Mesodermal cell (in vitro differentiated cells): ENCODE measurements at regions not wholly inside any gene's neighbourhood (a gene's known extent, or its start where the extent isn't known, plus 50 kb on each side); places are given as distances from the start of the nearest gene placed in this dataset.

Experiments
- H3K27ac ChIP-seq: 2 replicates; pipeline ENCODE4 v1.7.0; 2013; ENCODE audit warnings: mild to moderate bottlenecking, low read depth, low read length, moderate library complexity; ENCODE audit not compliant: severe bottlenecking
- H3K36me3 ChIP-seq: 2 replicates; pipeline ENCODE4 v1.7.1; 2013; ENCODE audit warnings: mild to moderate bottlenecking, low read length, moderate library complexity; ENCODE audit not compliant: control insufficient read depth, insufficient read depth
- H3K4me1 ChIP-seq: one replicate; pipeline ENCODE4 v1.7.1; 2013; ENCODE audit warnings: mild to moderate bottlenecking, low read length; ENCODE audit not compliant: insufficient read depth, control insufficient read depth, poor library complexity, severe bottlenecking
- H3K4me3 ChIP-seq: 2 replicates; pipeline ENCODE4 v1.7.0; 2013; ENCODE audit warnings: low read length, control low read depth, mild to moderate bottlenecking; ENCODE audit not compliant: insufficient read depth, poor library complexity, severe bottlenecking; ENCODE audit errors: extremely low read depth
- H3K9me3 ChIP-seq: 2 replicates; pipeline ENCODE4 v1.7.1; 2013; ENCODE audit warnings: mild to moderate bottlenecking, low read length, moderate library complexity; ENCODE audit not compliant: control insufficient read depth
- WGBS, 2 experiments: methylation state at CpG; one replicate each; pipeline ENCODE4 v1.1.5; 2013; ENCODE audit warnings: missing lambda C conversion rate in 2 of 2; ENCODE audit not compliant: insufficient coverage in 2 of 2; 5-methylcytosine and 5-hydroxymethylcytosine counted together

DNA sequence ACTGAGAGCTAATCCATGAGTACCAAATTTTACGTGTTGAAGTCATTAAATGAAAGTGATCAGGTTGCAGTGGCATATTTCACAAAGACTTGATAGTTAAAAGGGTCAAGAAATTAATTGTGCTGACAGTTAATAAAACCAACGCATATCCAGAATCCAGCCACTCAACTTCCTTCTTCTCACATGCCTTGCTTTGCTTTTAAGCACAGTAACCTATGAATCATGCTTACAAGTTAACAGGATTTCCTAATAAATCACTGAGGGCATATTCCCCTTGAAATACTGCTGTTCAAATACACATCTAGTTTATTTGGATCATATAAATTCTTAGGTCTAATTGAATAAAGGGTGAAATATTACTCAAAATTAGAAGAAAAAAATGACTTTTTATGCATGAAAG lies 801.5 kb upstream of the EPHA6 start:
- H3K36me3 ChIP-seq: no peaks in the 10 kb centered on the region
- no CpG with 5 or more reads among the region's 2 CpGs for WGBS, 2 experiments
- no peaks in the 10 kb centered on the region for H3K4me1 ChIP-seq
- no peak overlapping the region for H3K27ac ChIP-seq
- no peak overlapping the region for H3K4me3 ChIP-seq
- H3K9me3 ChIP-seq: no peaks in the 10 kb centered on the region

DNA sequence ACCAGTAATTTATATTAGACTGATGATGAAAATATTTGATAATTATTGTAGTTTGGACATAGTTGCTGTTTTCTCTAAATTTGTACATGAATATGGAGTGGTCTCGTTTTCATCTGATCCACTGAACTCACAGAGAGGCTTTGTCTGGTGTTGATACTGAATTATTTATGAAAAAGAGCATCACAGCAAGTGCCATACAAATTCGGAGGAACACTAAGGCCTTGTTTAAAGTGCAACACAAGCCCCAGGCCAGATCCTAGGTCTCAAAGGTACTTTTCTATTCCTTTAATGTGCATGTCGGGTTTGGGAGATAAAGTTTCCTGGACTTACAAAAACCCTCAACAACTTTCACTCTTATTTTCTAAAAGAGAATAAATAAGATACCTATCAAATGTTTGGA lies 796.8 kb upstream of the EPHA6 start:
- Histone ChIP-seq H3K9me3 (no peaks in the 10 kb centered on the region), H3K4me3 (no peak overlapping the region), H3K36me3 (no peaks in the 10 kb centered on the region), H3K4me1 (no peaks in the 10 kb centered on the region), H3K27ac (no peak overlapping the region)
- 71 to 88% methylated on average over 1 to 2 of the region's 3 CpGs for WGBS, 2 experiments

DNA sequence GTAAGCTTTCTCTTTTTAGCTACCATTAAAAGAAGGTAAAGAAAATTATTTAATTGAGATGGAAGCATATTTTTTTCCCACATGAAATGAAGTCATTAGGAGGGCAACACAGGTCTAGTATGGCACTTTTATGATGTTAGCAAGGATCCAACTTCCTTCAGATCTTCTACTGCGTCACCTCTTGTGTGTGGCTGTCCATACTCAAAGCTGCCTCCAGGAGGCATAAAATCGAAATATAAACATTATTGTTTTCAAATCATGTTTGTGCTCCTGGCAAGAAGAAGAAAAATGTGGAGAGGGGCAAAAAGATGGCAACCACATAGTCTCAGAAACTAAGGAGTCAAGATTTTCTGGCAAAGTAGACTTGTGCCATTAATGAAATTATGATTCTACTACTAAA lies 791.7 kb upstream of the EPHA6 start:
- 86% methylated on average over 1 of the region's 2 CpGs; no CpG with 5 or more reads in 1 of the 2 experiments for WGBS, 2 experiments
- Histone ChIP-seq H3K4me3 (no peak overlapping the region), H3K4me1 (no peaks in the 10 kb centered on the region), H3K36me3 (no peaks in the 10 kb centered on the region), H3K27ac (no peak overlapping the region), H3K9me3 (no peaks in the 10 kb centered on the region)

DNA sequence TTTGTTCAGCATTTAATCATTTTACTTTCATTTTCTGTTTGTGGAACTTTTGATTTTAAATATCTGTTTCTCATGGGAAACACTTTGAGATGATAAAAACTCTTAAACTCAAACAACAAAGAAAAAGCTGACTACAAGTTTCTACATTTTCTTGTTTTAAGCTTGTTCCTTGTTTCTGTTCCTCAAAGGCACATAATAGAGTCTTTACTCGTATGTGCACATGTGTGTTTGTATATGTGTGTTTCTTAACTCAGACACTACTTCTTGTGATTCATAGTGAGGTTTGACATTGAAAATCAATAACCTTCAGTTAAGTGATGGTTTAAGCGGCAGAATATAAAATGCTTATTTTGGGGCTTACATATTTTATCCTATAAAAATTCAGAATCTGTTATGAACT lies 786.7 kb upstream of the EPHA6 start:
- Histone ChIP-seq H3K4me1 (no peaks in the 10 kb centered on the region), H3K27ac (no peak overlapping the region), H3K9me3 (no peaks in the 10 kb centered on the region), H3K4me3 (no peak overlapping the region), H3K36me3 (no peaks in the 10 kb centered on the region)
- no CpG with 5 or more reads among the region's 2 CpGs for WGBS, 2 experiments

DNA sequence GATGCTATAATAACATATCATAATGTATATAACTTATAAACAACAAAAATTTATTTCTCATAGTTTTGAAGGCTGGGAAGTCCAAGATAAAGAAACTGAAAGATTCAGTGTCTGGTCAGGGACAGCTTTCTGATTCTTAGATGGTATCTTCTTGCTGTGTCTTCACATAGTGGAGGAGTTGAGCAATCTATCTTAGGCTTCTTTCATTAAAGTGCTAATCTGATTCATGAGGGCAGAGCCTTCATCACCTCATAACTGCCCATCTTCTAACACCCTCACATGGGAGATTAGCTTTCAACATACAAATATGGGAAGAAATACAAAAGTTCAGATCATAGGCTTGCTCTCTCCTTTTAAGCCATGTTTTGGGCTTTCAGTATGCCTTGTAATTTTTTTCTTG lies 774.8 kb upstream of the EPHA6 start:
- peaks cover under 1% of the 10 kb centered on the region for H3K9me3 ChIP-seq
- no peak overlapping the region for H3K27ac ChIP-seq
- no peaks in the 10 kb centered on the region for H3K36me3 ChIP-seq
- no peak overlapping the region for H3K4me3 ChIP-seq
- H3K4me1 ChIP-seq: no peaks in the 10 kb centered on the region

DNA sequence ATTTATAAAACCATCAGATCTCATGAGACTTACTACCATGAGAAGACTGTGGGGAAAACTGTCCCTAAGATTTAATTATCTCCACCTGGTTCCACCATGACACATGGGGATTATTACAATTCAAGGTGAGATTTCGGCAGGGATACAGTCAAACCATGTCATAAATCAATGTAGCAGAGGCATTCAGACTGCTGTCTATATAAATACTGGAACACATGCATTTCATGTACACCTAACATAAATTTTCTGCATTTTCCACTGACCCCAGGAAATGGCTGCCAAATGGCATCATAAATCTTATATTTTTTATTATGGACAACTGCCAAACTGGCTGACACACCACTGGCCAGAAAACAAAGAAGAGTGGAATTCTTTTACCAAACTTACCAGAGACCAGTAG lies 755.1 kb upstream of the EPHA6 start:
- Histone ChIP-seq H3K4me1 (no peaks in the 10 kb centered on the region), H3K4me3 (no peak overlapping the region), H3K9me3 (no peaks in the 10 kb centered on the region), H3K27ac (no peak overlapping the region), H3K36me3 (no peaks in the 10 kb centered on the region)
- 100% methylated on average over 1 of the region's 1 CpG; no CpG with 5 or more reads in 1 of the 2 experiments for WGBS, 2 experiments

DNA sequence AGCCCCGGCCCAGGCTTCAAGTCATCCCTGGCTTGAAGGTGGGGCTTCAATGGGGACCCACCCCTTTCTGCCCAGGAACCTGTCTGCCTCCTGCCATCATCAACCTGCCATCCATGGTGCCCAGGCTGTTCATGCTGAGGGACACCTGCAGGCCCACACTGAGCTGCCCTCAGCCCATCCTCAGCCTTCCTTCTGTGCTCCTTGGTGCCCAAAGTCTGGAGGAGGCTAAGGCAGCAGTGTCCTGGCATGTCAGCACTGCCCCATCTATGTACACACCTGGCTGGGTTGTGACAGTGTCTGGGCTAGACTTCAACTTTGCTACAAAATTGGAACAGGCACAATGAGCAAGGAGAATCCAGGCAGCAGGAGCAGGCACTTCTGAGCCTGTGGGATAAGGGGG lies 745.3 kb upstream of the EPHA6 start:
- no peak overlapping the region for H3K4me3 ChIP-seq
- H3K4me1 ChIP-seq: no peaks in the 10 kb centered on the region
- no peaks in the 10 kb centered on the region for H3K9me3 ChIP-seq
- H3K36me3 ChIP-seq: no peaks in the 10 kb centered on the region
- no peak overlapping the region for H3K27ac ChIP-seq
- WGBS, 2 experiments: 57 to 71% methylated on average over 1 of the region's 1 CpG

DNA sequence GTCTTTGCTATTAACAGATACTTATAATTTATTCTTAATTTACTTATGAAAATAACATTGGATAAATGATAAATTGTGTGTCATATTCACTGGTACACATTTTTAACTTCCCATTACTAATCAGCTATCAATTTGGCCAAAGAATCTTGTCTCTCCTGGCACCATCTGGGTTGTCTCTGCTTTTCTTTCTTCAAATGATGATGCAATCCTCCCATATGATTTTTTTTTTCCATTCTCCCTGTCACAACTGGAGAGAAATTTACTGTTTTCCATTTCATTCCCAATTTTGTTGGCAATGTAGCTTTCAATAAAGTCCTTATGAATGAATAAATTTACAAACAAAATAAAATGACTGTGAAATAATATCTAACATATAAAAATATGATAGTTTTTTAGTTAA lies 743.7 kb upstream of the EPHA6 start:
- Histone ChIP-seq H3K4me3 (no peak overlapping the region), H3K9me3 (no peaks in the 10 kb centered on the region), H3K4me1 (no peaks in the 10 kb centered on the region), H3K36me3 (no peaks in the 10 kb centered on the region), H3K27ac (no peak overlapping the region)

DNA sequence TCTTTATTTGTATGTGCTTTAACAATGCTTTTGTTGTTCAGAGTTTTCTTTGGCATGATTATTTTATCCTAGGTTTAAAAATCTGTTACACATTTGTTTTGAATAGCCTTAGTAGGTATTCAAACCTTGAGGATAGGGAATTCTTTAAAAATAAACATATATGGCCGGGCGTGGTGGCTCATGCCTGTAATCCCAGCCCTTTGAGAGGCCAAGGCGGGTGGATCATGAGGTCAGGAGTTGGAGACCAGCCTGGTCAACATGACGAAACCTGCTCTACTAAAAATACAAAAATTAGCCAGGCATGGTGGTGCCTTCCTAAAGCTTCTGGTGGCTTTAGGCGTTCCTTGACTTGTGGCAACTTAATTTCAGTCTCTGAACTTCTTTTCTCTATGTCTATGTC lies 743.3 kb upstream of the EPHA6 start:
- no peak overlapping the region for H3K27ac ChIP-seq
- no peaks in the 10 kb centered on the region for H3K9me3 ChIP-seq
- no peak overlapping the region for H3K4me3 ChIP-seq
- H3K4me1 ChIP-seq: no peaks in the 10 kb centered on the region
- H3K36me3 ChIP-seq: no peaks in the 10 kb centered on the region
- 73% methylated on average over 2 of the region's 5 CpGs; no CpG with 5 or more reads in 1 of the 2 experiments for WGBS, 2 experiments

DNA sequence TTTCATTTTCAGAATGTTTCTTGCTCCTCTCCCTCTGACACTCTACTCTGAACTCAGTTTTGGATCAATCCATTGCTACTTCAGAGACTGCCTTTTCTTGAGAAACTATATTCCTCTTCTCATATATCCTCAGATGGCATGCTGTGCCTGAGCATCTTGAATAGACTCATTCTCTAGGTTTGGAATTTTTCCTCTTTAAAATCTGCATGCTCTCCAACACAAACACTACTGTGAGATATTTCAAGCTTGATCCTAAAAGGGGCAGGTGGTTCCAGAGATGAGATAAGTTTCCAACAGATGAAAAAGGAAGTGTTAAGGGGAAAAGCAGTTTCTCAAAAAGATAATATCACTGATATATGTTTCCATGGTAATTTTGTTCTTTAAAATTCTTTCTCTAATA lies 742.2 kb upstream of the EPHA6 start:
- Histone ChIP-seq H3K27ac (no peak overlapping the region), H3K4me1 (no peaks in the 10 kb centered on the region), H3K4me3 (no peak overlapping the region), H3K36me3 (no peaks in the 10 kb centered on the region), H3K9me3 (no peaks in the 10 kb centered on the region)

DNA sequence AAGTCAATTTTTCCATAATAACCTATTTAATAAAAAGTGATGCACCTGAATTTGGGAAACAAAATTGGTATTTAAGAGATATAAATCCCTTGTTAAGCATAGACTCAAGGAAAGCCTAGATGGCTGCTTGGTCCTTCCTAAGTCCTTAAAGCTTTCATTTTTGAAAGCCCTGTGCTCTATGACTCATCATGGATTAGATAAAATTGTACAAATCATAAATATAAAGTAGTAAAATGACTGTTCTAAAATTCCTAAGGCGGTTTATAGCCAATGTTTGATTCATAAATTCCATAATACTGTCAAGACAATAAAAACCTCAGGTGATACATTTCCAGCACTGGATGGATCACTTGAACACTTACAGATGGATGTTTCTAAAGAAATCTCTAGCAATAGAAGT lies 730.8 kb upstream of the EPHA6 start:
- Histone ChIP-seq H3K9me3 (no peaks in the 10 kb centered on the region), H3K4me3 (no peak overlapping the region), H3K27ac (no peak overlapping the region), H3K36me3 (no peaks in the 10 kb centered on the region), H3K4me1 (no peaks in the 10 kb centered on the region)
- WGBS, 2 experiments: no CpG with 5 or more reads among the region's 1 CpG

DNA sequence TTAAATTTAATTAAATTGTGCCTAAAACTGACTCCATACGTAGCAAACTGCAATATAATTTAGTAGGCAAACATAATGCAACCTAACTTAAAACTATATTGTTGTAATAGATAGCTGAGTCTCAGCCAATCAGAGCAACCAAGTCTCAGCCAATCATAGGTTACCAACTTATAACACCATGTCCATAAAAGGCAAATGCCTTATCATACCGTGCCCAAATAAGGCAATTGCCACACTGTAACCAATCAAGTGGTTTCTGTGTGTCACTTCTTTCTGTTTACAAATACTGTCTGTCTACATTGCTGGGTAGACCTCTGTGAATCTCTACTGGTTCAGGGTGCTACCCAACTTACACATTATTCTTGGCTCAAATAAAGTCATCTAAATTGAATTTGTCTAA lies 728.4 kb upstream of the EPHA6 start:
- Histone ChIP-seq H3K27ac (no peak overlapping the region), H3K36me3 (no peaks in the 10 kb centered on the region), H3K4me1 (no peaks in the 10 kb centered on the region), H3K9me3 (no peaks in the 10 kb centered on the region), H3K4me3 (no peak overlapping the region)
- WGBS, 2 experiments: no CpG with 5 or more reads among the region's 2 CpGs
